Common myeloid progenitor, CD34-positive (primary cell): ENCODE measurements at regions not wholly inside any gene's neighbourhood (a gene's known extent, or its start where the extent isn't known, plus 50 kb on each side); places are given as distances from the start of the nearest gene placed in this dataset.

Experiments used
- CTCF ChIA-PET: fragments of 350-600 bp; sonication (Branson Sonifier 250); formaldehyde crosslinking; loops from one replicate; lab custom pipeline; 2021; ENCODE audit warnings: antibody characterized with exemption; lab: Charles Lee
- POLR2A ChIA-PET: fragments of 350-600 bp; sonication (Branson Sonifier 250); formaldehyde crosslinking; loops from one replicate; lab custom pipeline; 2021; ENCODE audit warnings: antibody characterized with exemption; lab: Charles Lee
- DNase-seq, 3 donors: peaks; one replicate each; pipeline versions ENCODE4 v3.0.0 to v3.0.0-alpha.2; 2013
- H3K27ac ChIP-seq, 2 experiments: 1 replicate in 1 of 2; 2 replicates in 1 of 2; pipeline ENCODE4 v1.7.0; 2013; ENCODE audit warnings: inconsistent platforms in 2 of 2, low read length in 2 of 2, mild to moderate bottlenecking in 2 of 2, low read depth in 1 of 2, moderate library complexity in 1 of 2; ENCODE audit not compliant: severe bottlenecking in 2 of 2, insufficient read depth in 1 of 2, poor library complexity in 1 of 2
- H3K27me3 ChIP-seq, 5 experiments: replicated peaks in 2 of 5; 1 replicate in 3 of 5; 2 replicates in 2 of 5; pipeline versions ENCODE4 v1.6.1 to v1.7.0; 2013; ENCODE audit warnings: low read length in 4 of 5, mild to moderate bottlenecking in 2 of 5, moderate library complexity in 2 of 5, inconsistent platforms in 1 of 5; ENCODE audit not compliant: insufficient read depth in 5 of 5, control insufficient read depth in 4 of 5
- H3K36me3 ChIP-seq, 4 experiments: 1 replicate in 2 of 4; 2 replicates in 2 of 4; pipeline versions ENCODE4 v1.6.1 to v1.7.0; 2013; ENCODE audit warnings: low read length in 3 of 4, control low read depth in 1 of 4, mild to moderate bottlenecking in 1 of 4; ENCODE audit not compliant: control insufficient read depth in 4 of 4, insufficient read depth in 4 of 4
- H3K4me1 ChIP-seq, 4 experiments: 1 replicate in 3 of 4; 2 replicates in 1 of 4; pipeline versions ENCODE4 v1.6.1 to v1.7.1; 2013; ENCODE audit warnings: low read length in 3 of 4, mild to moderate bottlenecking in 3 of 4, control low read depth in 1 of 4, inconsistent platforms in 1 of 4, moderate library complexity in 1 of 4; ENCODE audit not compliant: control insufficient read depth in 4 of 4, insufficient read depth in 4 of 4; ENCODE audit errors: control extremely low read depth in 1 of 4
- H3K4me3 ChIP-seq, 7 experiments: 1 replicate in 4 of 7; 2 replicates in 3 of 7; pipeline versions ENCODE4 v1.5.1 to v1.7.0; 2013; ENCODE audit warnings: mild to moderate bottlenecking in 7 of 7, low read length in 6 of 7, moderate library complexity in 6 of 7, inconsistent platforms in 2 of 7, low read depth in 2 of 7, control low read depth in 1 of 7; ENCODE audit not compliant: insufficient read depth in 4 of 7, control insufficient read depth in 1 of 7; ENCODE audit errors: extremely low read depth in 1 of 7
- H3K9me3 ChIP-seq, 5 experiments: 1 replicate in 4 of 5; 2 replicates in 1 of 5; pipeline versions ENCODE4 v1.6.1 to v1.7.1; 2013; ENCODE audit warnings: low read length in 4 of 5, mild to moderate bottlenecking in 2 of 5, inconsistent platforms in 1 of 5, low read depth in 1 of 5, moderate library complexity in 1 of 5; ENCODE audit not compliant: control insufficient read depth in 4 of 5, insufficient read depth in 2 of 5; ENCODE audit errors: control extremely low read depth in 1 of 5
- WGBS: methylation state at CpG from one replicate; pipeline ENCODE4 v1.1.5; 2013; ENCODE audit not compliant: insufficient coverage; 5-methylcytosine and 5-hydroxymethylcytosine counted together

DNA sequence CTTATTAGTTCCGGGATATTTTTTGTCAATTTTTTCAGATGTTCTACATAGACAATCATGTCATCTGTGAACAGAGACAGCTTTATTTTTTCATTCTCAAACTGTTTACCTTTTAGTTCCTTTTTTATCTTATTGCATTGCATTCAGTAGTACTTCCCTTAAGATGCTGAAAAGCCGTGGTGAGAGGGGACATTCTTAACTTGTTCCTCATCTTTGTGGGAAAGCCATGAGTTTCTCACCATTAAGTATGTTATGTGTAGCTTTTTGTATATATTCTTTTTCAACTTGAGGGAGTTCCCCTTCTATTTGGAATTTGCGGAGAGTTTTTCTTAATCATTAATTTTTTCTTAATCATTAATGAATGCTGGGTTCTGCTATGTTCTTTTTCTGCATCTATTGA, 1727.1 kb upstream of the SEL1L start:
- POLR2A ChIA-PET: no interaction called here
- CTCF ChIA-PET: no interaction called here
- Histone ChIP-seq H3K4me1 (peaks cover 0 to 18% (median 0%) of the 10 kb centered on the region in 4 experiments), H3K27ac (no peak overlapping the region), H3K9me3 (peaks cover 0 to 2% (median 0%) of the 10 kb centered on the region in 5 experiments), H3K36me3 (no peaks in the 10 kb centered on the region), H3K27me3 (no peaks in the 10 kb centered on the region), H3K4me3 (no peak overlapping the region)
- no CpG with 5 or more reads among the region's 3 CpGs for WGBS
- peak in 2 of 3 donors; percentile 8 to 12 for DNase-seq

GRCh38 chr14:83269583-83269982, 1735.9 kb upstream of the SEL1L start:
- Histone ChIP-seq H3K4me1 (no peaks in the 10 kb centered on the region), H3K27ac (no peak overlapping the region), H3K36me3 (no peaks in the 10 kb centered on the region), H3K27me3 (no peaks in the 10 kb centered on the region), H3K4me3 (no peak overlapping the region), H3K9me3 (no peaks in the 10 kb centered on the region)
- CTCF ChIA-PET: no interaction called here
- no peak for DNase-seq
- POLR2A ChIA-PET: no interaction called here
- no CpG with 5 or more reads among the region's 3 CpGs for WGBS

DNA sequence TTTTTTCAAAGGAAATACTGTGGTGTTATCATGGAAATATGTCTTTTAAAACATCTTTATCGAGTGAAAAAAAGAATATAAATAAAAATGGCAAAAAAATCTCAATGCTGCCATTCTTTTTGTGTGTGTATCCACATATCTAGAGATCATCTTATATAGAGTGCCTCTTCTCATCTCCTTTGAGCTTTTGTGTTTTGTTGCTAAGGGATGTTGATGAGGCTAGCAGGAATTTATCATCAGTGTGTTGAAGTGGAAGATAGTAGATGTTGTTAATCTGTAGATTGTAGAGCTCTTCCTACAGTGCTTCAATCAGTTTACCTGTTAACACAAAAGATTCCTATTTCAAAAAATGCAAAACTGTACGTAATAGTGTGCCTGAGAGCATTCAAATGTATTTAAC, 1738.0 kb upstream of the SEL1L start:
- Histone ChIP-seq H3K9me3 (no peaks in the 10 kb centered on the region), H3K4me3 (no peak overlapping the region), H3K27ac (no peak overlapping the region), H3K36me3 (no peaks in the 10 kb centered on the region), H3K4me1 (no peaks in the 10 kb centered on the region), H3K27me3 (no peaks in the 10 kb centered on the region)
- no peak for DNase-seq
- 100% methylated on average over 1 of the region's 2 CpGs for WGBS
- ChIA-PET POLR2A (no interaction called here), CTCF (no interaction called here)

- Histone ChIP-seq H3K27ac (no peak overlapping the region), H3K4me3 (no peak overlapping the region), H3K27me3 (no peaks in the 10 kb centered on the region), H3K36me3 (no peaks in the 10 kb centered on the region), H3K4me1 (no peaks in the 10 kb centered on the region), H3K9me3 (no peaks in the 10 kb centered on the region)
- ChIA-PET CTCF (no interaction called here), POLR2A (interaction anchor here (0.6 kb wide), 1 partner anchor 47 kb away, joined by 7 read pairs; no protein-coding TSS in a partner anchor)
- no peak for DNase-seq
- WGBS: no CpG with 5 or more reads among the region's 4 CpGs
Measured at GRCh38 chr14:83280719-83281118, 1747.1 kb upstream of the SEL1L start.

GRCh38 chr14:83282706-83283105, 1749.1 kb upstream of the SEL1L start:
- no peaks in the 10 kb centered on the region for H3K9me3 ChIP-seq
- H3K27me3 ChIP-seq: no peaks in the 10 kb centered on the region
- no peaks in the 10 kb centered on the region for H3K36me3 ChIP-seq
- H3K4me3 ChIP-seq: no peak overlapping the region
- ChIA-PET CTCF (no interaction called here), POLR2A (no interaction called here)
- no peak for DNase-seq
- H3K4me1 ChIP-seq: no peaks in the 10 kb centered on the region
- H3K27ac ChIP-seq: no peak overlapping the region

- ChIA-PET CTCF (no interaction called here), POLR2A (no interaction called here)
- Histone ChIP-seq H3K27ac (no peak overlapping the region), H3K27me3 (no peaks in the 10 kb centered on the region), H3K36me3 (no peaks in the 10 kb centered on the region), H3K9me3 (no peaks in the 10 kb centered on the region), H3K4me3 (no peak overlapping the region), H3K4me1 (peaks cover 0 to 5% (median 0%) of the 10 kb centered on the region in 4 experiments)
- WGBS: no CpG with 5 or more reads among the region's 2 CpGs
- DNase-seq: no peak
Measured at GRCh38 chr14:83287300-83287699, 1753.6 kb upstream of the SEL1L start.

GRCh38 chr14:83289390-83289789, 1755.7 kb upstream of the SEL1L start:
- ChIA-PET CTCF (no interaction called here), POLR2A (no interaction called here)
- no peaks in the 10 kb centered on the region for H3K27me3 ChIP-seq
- no peaks in the 10 kb centered on the region for H3K36me3 ChIP-seq
- H3K27ac ChIP-seq: no peak overlapping the region
- peak in 2 of 3 donors; percentile 29 to 44 for DNase-seq
- no peak overlapping the region for H3K4me3 ChIP-seq
- H3K9me3 ChIP-seq: no peaks in the 10 kb centered on the region
- peaks cover 0 to 5% (median 0%) of the 10 kb centered on the region in 4 experiments for H3K4me1 ChIP-seq
- no CpG with 5 or more reads among the region's 4 CpGs for whole genome bisulfite sequencing
